ENCODE measurements at regions not wholly inside any gene's neighbourhood (a gene's known extent, or its start where the extent isn't known, plus 50 kb on each side); places are given as distances from the start of the nearest gene placed in this dataset.
"Not testable (repeated sequence)": the region's sequence is repeated elsewhere in the genome, so short reads cannot be mapped to it uniquely, and the experiment has no call there.

DNA sequence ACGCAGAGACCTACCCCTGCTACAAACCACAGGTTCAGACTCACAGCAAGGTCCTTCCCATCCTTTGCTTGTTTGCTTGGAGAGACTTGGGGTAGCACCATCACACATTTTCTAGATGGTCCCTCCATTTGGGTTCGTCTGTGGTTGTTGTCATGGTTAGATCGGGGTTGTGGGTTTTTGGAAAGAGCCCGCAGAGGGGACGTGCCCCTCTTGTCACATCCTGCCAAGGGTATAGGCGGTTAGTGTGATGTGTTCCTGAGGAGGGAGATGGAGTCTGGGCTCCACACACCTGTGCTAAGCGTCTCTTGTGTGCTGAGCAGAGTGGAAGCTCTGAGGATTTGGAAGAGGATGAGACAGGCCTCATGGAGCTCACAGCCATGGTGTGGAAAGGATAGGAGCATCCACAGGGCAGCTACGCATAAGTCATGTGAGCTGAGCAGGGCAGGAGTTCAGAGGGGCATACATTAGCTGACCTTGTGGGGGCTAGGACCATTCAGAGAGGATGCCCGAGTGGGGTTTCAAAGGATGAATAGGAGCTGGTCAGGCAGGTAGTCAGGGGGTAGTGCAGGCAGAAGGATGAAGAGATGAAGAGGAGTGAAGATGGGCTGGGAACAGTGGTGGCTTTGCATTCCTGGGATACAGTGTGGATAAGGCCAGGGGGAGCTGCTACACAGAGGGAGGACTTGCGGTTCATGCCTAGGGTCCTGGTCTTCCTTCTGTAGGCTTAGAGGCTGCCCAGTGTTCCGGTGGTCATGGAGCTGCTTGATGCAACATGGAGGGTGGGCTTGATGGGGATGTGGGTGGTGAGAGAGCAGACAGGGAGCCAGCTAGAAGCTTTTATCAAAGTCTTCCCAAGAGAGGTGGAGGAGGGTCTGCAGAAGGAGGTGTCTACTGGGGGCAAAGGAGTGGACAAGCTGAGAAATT is 62.9 kb downstream of the ACKR3 start:
- H3K27ac ChIP-seq, result no peak overlapping the region
- DNase-seq (ENCODE audit: low read depth, low spot score), result no peak

DNA sequence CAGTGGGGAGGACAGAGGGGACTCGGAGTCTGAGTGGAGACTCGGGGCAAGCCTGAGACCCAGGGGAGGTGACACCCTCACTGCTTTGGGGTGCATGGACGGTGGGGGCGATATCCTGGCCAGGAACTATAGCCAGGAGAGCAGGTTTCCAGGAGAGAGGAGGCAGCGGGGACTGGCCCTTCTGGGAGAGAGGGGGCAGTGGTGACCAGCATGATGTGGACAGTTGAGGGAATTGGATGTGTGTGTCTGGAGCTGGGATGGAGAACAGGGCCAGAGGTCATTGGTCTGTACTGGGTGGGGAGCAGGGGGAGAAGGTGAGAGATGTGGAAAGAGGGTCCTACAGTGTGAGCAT is 63.6 kb downstream of the ACKR3 start:
- no peak for DNase-seq (ENCODE audit: low read depth, low spot score)

DNA sequence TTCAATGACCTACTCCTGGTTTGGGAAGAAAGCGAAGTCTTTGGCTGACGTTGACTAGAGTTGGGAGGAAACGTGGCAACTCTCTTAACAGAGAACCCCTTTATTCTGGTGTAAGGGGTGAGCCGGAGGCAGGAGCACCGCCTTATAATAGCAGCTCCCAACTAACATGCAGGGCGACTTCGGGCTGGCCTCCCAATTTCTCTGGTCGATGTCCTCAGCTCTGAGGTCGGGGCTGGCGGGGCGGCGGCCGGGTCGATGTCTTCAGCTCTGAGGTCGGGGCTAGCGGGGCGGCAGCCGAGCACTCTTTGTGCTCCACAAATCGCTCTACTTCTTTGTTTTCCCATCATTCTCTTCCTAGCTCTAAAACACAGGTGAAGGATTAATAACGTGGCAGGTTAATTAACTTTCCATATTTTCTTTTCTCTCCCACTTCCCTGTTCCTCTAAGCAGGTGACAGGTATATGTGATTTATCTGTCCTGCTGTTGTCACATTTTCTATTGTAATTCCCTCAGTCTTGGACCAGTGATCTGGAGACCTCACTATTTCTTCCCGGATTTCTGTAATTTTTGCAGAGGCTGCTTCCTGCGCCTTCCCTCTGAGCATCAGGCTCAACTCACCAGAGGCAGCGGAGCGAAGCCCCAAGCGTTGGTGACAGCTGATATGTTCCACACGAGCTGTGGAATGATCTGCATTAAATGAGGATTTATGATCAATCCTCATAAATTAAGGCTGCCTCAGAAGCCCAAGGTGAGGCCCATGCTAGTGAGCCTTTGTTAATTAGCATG is 64.3 kb downstream of the ACKR3 start:
- no peak overlapping the region for H3K27ac ChIP-seq
- DNase-seq (ENCODE audit: low read depth, low spot score), result no peak

More for the DNA sequence above, 63.6 kb downstream of the ACKR3 start:
- no peak overlapping the region for H3K27ac ChIP-seq

DNA sequence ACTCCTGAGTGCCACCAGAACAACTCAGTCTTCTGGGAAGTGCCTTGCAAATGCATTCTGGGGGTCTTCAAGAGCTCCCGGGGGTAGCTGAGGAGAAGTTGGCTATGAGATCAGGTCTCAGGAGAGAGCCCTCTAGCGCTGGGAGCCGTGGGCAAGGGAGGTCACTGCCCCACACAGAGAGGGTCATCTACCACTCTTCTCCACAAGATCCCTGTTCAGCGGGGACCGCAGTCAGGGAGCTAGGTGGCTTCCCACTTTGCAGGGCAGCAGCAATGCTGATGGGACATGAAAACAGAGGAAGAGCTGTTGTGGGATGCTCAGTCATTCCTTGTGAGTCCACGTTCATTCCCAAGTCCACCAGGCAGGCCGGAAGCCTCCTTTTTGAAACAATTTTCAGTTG is 66.6 kb downstream of the ACKR3 start:
- DNase-seq (ENCODE audit: low read depth, low spot score), result no peak
- H3K27ac ChIP-seq, result no peak overlapping the region

DNA sequence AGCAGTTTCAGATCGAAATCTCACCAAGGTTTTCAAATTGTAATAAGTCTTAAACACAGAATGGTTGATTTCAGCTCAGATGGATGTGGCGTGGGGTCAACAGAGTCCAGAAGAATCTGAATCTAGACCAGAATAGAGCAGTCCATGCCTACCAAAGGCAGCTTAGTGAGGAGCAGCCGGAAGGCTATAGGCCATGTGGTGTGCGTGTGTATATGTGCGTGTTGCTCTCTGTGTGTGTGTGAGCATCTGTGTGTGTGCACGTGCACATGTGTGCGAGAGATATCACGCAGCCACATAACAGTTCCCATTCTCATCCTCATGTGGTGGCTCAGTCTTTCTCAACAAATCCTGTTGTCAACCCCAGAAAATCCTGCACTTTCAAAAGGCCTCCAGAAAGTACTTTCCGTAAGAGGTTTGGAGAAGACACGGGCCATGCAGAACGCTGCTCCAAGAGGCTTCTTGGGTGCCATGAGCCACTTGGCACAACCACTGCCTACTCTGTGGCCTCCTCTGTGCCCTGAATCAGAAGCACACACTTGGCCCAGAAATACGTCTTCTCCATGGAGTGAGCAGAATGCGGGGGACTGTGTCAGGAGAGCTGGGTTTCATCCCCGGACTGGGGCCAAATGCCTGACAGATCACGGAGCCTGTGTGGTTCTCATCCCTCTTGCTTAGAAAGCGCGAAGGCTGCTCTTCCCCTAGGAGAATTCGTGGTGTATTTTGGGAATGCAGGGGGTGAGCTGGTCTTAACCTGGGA is 67.3 kb downstream of the ACKR3 start:
- DNase-seq (ENCODE audit: low read depth, low spot score), result no peak
- no peak overlapping the region for H3K27ac ChIP-seq

DNA sequence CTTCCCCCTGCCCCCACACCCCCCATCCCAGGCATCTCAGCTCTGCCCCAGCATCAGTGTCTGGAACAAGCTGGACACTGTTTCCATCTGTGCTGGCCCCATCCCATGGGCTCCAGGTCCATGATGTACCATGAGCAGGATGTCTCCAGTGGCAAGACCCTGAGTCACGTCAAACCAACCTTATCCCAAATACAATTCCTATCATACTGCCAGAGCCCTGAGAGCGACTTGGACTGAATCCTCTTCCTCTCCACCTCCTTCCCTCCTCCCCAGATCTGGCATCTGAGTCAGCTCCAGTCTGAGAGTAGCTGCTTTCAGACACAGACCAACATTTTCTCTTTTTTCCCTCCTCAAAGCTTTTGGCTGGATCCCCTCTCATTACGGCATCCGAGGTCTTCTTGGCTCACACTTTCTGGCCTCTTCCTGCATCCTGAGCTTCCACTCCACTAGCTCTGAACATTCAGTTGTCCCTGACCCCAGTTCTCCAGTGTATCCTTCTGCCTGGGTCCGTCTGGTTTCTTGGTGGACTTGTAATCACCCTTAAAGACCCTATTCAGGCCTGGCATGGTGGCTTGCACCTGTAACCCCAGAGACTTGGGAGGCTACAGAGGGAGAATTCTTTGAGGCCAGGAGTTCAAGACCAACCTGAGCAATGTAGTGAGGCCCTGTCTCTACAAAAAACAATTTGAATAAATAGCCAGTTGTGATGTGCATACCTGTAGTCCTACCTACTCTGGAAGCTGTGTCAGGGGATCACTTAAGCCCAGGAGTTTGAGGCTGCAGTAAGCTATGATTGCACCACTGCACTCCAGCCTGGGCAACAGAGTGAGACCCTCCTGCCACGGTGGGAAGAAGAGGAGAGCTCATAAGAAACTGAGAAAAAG is 68.3 kb downstream of the ACKR3 start:
- H3K27ac ChIP-seq, result no peak overlapping the region
- no peak for DNase-seq (ENCODE audit: low read depth, low spot score)

DNA sequence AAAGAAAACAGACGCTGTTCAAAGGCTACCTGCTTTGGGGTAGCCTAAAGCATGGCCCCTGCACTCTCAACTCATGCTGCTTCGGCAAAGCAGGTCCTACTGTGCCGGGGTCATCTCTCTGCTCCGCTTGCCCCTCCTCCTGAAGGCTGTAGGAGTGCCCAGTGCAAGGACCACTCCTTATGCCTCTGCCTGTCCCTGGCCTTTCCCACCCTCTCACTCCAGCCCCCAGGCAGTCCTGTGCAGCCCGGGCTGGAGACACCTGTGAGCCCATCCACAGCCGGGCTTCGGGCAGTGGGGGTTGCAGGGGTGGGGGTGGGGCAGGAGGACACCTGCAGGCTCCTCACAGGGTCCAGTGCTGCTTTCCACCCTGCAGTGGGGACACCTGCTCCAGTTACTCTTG is 69.1 kb downstream of the ACKR3 start:
- no peak for DNase-seq (ENCODE audit: low read depth, low spot score)

DNA sequence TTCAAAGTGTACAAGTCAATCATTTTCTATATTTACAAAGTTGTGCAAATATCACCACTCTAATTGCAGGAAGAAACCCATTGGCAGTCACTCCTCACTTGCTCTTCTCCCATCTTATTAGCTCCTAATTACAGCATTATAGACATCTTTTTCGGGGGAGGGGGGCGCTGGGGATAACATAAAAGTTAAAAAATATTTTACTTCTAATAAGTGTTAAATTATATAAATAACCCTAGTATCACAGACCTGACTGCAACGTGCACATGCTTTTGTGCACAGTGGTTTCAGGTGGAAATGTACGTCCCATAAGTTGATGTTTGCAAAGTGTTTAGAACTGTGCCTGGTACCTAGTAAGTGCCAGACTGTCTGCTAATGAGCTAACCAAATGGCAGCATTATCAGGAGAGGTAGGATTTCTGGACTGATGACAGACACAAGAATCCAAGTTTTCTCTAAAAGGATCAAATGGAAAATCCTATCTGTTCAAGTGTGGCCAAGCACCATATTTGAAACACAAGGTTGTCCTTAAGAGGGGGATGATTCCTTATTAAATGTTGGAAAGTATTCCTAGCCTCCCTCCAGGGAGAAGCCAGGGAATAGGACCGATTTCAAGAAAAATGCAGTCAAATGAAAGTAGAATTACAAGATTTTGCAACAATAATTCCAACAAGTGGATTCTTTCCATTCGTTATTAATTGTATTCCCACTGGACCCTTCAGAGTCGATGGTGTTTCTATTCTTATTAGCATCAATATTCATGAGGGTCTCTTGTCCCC is 70.0 kb downstream of the ACKR3 start:
- H3K27ac ChIP-seq, result no peak overlapping the region
- no peak for DNase-seq (ENCODE audit: low read depth, low spot score)

More for the DNA sequence above, 69.1 kb downstream of the ACKR3 start:
- no peak overlapping the region for H3K27ac ChIP-seq

DNA sequence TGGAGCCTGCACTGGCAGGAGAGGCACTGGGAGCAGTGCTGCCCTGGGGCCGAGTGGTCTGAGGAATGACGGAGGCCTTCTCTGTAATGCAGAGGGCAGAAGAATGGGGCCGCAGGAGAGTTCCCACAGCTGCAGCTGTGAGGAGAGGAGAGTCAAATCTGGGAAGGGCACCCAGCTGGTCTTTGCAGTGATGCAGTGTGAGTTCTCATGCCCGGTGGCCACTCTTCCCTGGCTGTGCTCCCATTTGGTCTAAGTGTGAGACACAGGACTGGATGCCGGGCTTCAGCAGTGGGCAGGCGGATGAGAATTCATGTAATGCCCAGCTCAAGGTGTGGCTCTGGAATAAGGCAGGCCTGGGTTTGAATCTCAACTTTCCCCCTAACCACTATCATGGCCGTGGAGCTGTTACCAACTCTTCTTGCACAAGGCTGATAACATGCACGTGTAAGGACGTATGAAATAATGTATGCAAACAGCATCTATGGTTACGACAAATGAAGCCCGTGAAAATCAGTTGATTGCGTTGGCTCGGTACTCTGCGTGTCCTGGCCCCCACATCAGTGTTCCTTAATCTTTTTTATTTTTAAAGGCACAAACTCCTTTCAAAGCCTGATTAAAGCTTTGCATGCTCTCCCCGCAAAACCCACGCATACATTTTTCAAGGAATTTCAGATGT is 71.6 kb downstream of the ACKR3 start:
- H3K27ac ChIP-seq, result no peak overlapping the region
- no peak for DNase-seq (ENCODE audit: low read depth, low spot score)

DNA sequence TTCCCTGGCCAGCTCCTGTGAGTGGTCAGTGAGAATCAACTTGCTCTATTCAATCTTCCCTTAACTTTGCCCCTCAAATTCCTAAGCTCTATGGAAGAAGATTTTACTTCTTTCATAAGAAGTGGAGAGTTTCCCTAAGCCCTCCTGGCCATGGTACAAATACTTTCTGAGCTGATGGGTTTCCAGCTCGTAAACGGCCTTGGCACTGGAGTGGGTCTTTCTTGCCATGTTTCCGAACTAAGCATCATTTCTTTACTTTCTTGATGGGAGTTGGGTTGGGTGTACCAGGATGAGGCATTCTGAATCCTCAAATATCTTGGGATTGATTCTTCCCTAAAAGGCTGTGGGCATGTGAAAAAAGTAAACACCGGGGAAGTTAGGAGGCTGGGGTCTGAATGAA is 72.5 kb downstream of the ACKR3 start:
- H3K27ac ChIP-seq, result peak overlapping the region; percentile 49
- no peak for DNase-seq (ENCODE audit: low read depth, low spot score)

DNA sequence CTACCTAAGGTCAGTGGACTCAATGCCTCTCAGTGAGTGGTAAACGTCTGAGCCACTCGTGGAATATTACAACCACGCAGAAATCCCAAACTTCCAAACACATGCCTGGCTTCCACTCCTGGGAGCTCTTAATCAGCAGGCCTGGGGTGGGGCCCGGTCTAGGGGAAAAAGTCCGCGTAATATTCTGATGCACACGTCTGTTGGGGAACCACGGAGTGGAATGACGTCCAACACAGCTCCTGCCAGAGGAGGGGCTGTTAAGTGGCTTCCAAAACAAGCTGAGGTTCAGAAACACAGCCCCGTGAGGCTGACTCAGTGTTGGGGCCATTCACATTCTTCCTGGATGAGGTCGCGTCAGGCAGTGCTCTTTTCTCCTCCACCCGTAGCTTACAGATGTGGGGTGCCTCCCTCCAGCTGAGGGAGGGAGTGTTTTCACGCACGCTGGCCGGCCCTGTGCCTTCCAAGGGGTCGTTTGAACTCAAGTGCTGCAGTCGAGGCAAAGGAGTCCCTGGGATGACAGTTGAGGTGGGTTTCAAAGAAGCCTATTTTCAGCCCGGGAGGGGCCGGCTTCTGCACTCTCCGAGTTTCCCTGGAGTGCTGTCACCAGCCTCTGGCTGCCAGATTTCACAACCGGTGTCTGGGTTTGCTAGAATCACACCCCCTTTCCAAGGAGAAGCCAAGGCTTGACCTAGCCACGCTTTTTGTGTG is 73.1 kb downstream of the ACKR3 start:
- peak; percentile 63 for DNase-seq (ENCODE audit: low read depth, low spot score)

DNA sequence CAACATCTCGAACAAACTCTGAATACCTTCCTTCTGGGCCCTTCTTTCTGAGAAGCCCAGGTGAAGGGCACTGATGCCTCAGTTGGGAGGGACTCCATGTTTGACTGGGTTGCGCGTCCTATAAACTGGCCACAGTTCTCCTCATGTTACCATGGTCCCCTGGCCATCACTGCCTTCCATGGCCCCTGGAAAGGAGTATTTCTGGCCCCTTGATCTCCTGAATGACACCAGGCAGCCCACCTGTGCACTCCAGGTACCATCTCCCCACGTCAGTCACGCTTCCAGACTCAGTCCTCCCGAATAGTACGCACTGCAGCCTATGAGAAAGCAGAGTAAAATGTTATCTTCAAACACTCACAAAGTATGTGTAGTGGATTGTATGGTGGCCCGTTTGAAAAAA is 73.9 kb downstream of the ACKR3 start:
- no peak for DNase-seq (ENCODE audit: low read depth, low spot score)
- peak overlapping the region; percentile 49 for H3K27ac ChIP-seq

More for the DNA sequence above, 73.1 kb downstream of the ACKR3 start:
- H3K27ac ChIP-seq, result peak overlapping the region; percentile 49

DNA sequence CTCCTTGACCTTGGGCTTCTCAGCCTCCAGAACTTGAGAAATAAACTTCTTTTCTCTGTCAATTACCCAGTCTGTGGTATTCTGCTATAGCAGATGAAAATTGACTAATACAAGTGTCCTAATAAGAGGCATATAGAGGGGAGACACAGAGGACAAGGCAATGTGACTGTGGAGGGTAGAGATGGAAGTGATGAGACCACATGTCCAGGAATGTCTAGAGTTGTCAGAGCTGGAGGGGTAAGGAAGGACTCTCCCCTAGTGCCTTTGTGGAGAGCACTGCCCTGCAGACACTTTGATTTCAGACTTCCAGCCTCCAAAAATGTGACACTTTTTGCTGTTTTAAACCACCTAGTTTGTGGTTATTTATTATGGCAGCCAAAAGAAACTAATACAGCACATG is 74.4 kb downstream of the ACKR3 start:
- no peak overlapping the region for H3K27ac ChIP-seq
- no peak for DNase-seq (ENCODE audit: low read depth, low spot score)

DNA sequence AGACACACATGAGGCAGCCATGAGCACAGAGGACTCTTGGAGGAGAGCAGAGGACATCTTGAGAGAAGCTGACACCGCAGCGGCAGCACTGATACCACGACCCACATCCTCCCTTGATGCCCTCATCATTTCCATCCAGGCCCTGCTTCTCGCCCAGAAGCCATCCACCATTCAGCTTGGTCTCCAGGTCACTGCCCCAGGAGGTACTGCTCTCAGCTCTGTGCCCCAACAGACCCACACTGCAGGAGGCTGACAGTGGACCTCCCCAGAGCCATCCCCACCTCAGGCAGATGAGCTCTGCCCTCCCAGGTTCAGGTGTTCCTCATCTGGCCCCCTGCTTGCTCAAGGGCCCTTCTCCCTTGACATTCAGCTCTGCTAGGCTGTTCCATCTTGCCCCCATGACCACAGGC is 74.9 kb downstream of the ACKR3 start:
- DNase-seq (ENCODE audit: low read depth, low spot score), result no peak
- no peak overlapping the region for H3K27ac ChIP-seq

DNA sequence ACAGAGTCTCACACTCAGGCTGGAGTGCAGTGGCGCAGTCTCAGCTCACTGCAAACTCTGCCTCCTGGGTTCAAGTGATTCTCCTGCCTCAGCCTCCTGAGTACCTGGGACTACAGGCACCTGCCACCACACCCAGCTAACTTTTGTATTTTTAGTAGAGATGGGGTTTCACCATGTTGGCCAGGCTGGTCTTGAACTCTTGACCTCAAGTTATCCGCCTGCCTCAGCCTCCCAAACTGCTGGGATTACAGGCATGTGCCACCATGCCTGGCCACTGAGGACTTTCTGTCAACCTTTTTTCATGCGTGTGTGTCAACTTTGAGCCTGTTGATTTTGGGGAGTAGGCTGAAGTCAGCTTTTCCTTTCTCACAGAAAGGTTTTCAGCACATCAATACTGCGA is 75.5 kb downstream of the ACKR3 start:
- H3K27ac ChIP-seq, result not testable (repeated sequence)

DNA sequence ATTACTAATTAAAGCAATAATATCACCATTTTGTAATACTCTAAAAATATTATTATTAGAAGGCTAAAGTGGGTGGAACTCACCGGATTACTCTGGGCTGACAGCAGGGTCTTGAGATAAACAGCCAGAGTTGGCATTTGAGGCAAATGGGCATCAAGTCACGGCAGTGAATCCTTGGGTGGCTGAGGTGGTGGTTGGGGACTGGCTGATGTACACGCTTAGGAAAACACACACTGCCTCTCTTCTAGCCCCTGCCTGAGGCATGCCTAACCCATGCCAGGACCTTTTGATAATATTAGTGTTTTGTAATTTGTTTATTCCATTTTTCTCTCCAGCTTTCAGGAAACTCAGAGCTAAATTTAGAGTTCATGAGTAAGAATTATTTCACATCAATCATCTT is 76.8 kb downstream of the ACKR3 start:
- H3K27ac ChIP-seq, result no peak overlapping the region
- DNase-seq (ENCODE audit: low read depth, low spot score), result no peak

More for the DNA sequence above, 75.5 kb downstream of the ACKR3 start:
- DNase-seq (ENCODE audit: low read depth, low spot score), result not testable (repeated sequence)

DNA sequence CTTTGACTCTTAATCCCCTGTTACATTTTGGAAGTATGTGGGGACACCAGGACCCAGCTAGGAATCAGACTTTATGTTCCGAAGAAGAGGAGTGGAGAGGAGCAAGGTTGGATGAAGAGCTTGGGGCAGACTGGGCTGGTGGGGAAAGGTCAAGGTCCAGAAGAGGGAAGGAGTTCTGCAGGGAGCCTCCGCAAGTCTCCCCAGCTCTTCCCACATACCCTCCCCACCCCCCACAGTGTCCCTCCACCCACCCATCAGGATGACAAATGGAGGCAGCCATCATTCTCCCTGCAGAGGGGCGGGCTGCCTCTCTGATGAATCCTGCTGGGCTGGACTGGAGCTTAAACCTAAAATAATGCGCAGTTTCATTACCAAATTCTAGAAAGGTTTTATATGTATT is 77.2 kb downstream of the ACKR3 start:
- no peak for DNase-seq (ENCODE audit: low read depth, low spot score)
- H3K27ac ChIP-seq, result no peak overlapping the region

DNA sequence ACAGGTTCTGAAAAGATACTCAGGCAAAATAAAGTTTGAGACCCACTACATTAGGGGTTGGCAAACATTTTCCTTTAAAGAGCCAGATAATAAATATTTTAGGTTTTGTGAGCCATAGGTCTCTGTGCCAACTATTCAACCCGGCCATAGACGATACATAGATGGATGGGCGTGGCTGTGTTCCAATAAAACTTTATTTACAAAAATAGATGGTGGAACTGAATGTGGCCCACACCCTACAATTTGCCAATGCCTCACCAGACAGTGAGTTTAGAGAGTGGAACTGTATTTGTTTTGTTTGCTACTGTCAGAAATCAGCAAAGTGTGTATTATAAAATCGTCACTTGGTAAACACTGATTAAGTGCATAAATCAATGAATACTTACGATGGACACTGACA is 78.0 kb downstream of the ACKR3 start:
- no peak overlapping the region for H3K27ac ChIP-seq
- DNase-seq (ENCODE audit: low read depth, low spot score), result no peak

All from epithelial cell of prostate (primary cell).